Sigmoid colon (tissue), 6 donors: ENCODE measurements at regions not wholly inside any gene's neighbourhood (a gene's known extent, or its start where the extent isn't known, plus 50 kb on each side); places are given as distances from the start of the nearest gene placed in this dataset.
"Not testable (repeated sequence)": the region's sequence is repeated elsewhere in the genome, so short reads cannot be mapped to it uniquely, and the experiment has no call there.

Experiments
- DNase-seq: peaks from one replicate; pipeline ENCODE4 v3.0.0-alpha.2; 2019
- H3K27ac ChIP-seq, 4 donors: fragments of 200-600 bp; sonication (generic); one replicate each; pipeline ENCODE4 v1.5.1; 2016 to 2019; ENCODE audit warnings: mild to moderate bottlenecking in 1 of 4
- H3K27me3 ChIP-seq, 3 donors: fragments of 200-600 bp; sonication (generic); one replicate each; pipeline ENCODE4 v1.5.1; 2019; ENCODE audit warnings: mild to moderate bottlenecking in 1 of 3
- H3K36me3 ChIP-seq, 4 donors: fragments of 200-600 bp; sonication (generic); one replicate each; pipeline ENCODE4 v1.5.1; 2016 to 2019
- H3K4me1 ChIP-seq, 4 donors: fragments of 200-600 bp; sonication (generic); one replicate each; pipeline ENCODE4 v1.5.1; 2017 to 2019
- H3K4me3 ChIP-seq, 4 donors: fragments of 200-600 bp; sonication (generic); one replicate each; pipeline ENCODE4 v1.5.1; 2017 to 2019; ENCODE audit warnings: mild to moderate bottlenecking in 2 of 4, moderate library complexity in 1 of 4
- H3K9me3 ChIP-seq, 4 donors: fragments of 200-600 bp in 3 of 4; sonication (generic) in 3 of 4; one replicate each; pipeline versions ENCODE4 v1.5.1 to v1.6.1; 2013 to 2019
- WGBS, 2 donors: extraction: QIAGEN DNeasy Blood & Tissue Kit; methylation state at CpG; one replicate each; pipeline ENCODE4 v1.1.7; 2013; 5-methylcytosine and 5-hydroxymethylcytosine counted together
- intact Hi-C: fragments of 100-400 bp; cut with DNase I; formaldehyde crosslinking; loops from one replicate; pipeline ENCODE4 v1.15.1; 2023
- donor health status: healthy with polysubstance abuse.
- donor health status: healthy.

DNA sequence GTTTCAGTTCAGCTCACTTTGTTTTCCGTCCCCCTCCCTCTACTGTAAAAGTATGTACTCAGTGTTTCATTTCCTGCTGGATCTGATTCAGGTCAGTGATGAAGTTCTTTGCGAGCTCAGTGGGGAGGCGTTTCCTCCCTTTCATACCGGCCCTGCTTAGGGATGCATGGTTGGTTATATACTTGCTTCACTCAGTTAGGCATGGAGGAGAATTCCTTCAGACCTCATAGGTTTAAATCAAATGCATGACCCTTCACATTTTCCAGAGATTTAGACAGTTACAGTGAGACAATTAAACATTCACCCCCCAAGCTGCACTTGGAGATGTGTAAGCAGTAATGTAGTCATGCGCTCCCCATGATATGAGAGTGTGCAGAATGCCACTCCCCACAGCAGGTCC is 955.9 kb downstream of the SPATA31A6 start:
- H3K4me3 ChIP-seq, H3K27ac ChIP-seq, intact Hi-C loops: not testable (repeated sequence)

GRCh38 chr9:43139878-43140608 is 956.6 kb downstream of the SPATA31A6 start:
- H3K9me3 ChIP-seq, H3K36me3 ChIP-seq, intact Hi-C loops, H3K4me3 ChIP-seq, H3K27me3 ChIP-seq, H3K27ac ChIP-seq, H3K4me1 ChIP-seq, DNase-seq: not testable (repeated sequence)
- WGBS, 2 donors: 82 to 84% methylated on average over 8 of the region's 8 CpGs

More for the DNA sequence above, 955.9 kb downstream of the SPATA31A6 start:
- not testable (repeated sequence) for H3K36me3 ChIP-seq, DNase-seq, H3K27me3 ChIP-seq, H3K9me3 ChIP-seq, H3K4me1 ChIP-seq
- WGBS, 2 donors: 68 to 85% methylated on average over 2 of the region's 5 CpGs
